Uterus (tissue), 2 donors: ENCODE measurements at regions not wholly inside any gene's neighbourhood (a gene's known extent, or its start where the extent isn't known, plus 50 kb on each side); places are given as distances from the start of the nearest gene placed in this dataset.

Experiments used
- POLR2A ChIP-seq, 2 donors: fragments of 450-650 bp; IDR thresholded peaks; one replicate each; pipeline ENCODE4 v1.6.1; 2016; ENCODE audit warnings: antibody characterized with exemption in 2 of 2, mild to moderate bottlenecking in 1 of 2, moderate library complexity in 1 of 2
- TF ChIP-seq, protein P1 (sequence below), 4 experiments: fragments of 200-600 bp in 2 of 4; fragments of 450-650 bp in 2 of 4; sonication (generic) in 2 of 4; IDR thresholded peaks; one replicate each; pipeline ENCODE4 v1.5.1; 2016 to 2019; ENCODE audit warnings: antibody characterized with exemption in 4 of 4, mild to moderate bottlenecking in 2 of 4, moderate library complexity in 1 of 4

DNA sequence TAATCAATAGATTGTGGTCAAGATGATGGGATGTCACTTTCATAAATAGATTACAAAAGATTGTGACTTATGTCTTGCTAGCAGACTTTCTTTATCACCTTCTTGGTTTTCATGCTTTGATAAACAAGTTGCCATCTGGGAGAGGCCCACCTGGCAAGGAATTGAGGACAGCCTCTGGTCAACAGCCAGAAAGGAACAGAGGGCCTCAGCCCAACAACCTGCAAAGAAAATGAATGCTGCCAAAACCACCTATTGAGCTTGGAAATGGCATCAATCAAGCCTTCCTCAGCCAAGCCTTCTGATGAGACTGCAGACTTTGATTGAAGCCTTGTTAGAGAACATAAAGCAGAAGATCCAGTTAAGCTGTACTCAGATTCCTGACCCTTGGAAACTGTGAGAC is 288.6 kb downstream of the SPRY2 start:
- TF ChIP-seq, protein P1, sequence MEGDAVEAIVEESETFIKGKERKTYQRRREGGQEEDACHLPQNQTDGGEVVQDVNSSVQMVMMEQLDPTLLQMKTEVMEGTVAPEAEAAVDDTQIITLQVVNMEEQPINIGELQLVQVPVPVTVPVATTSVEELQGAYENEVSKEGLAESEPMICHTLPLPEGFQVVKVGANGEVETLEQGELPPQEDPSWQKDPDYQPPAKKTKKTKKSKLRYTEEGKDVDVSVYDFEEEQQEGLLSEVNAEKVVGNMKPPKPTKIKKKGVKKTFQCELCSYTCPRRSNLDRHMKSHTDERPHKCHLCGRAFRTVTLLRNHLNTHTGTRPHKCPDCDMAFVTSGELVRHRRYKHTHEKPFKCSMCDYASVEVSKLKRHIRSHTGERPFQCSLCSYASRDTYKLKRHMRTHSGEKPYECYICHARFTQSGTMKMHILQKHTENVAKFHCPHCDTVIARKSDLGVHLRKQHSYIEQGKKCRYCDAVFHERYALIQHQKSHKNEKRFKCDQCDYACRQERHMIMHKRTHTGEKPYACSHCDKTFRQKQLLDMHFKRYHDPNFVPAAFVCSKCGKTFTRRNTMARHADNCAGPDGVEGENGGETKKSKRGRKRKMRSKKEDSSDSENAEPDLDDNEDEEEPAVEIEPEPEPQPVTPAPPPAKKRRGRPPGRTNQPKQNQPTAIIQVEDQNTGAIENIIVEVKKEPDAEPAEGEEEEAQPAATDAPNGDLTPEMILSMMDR (IDR thresholded peaks at IDR 0.05): no peak
- no peak for TF ChIP-seq POLR2A (IDR thresholded peaks at IDR 0.05)
